AG09319 (cell line): ENCODE measurements at regions not wholly inside any gene's neighbourhood (a gene's known extent, or its start where the extent isn't known, plus 50 kb on each side); places are given as distances from the start of the nearest gene placed in this dataset.

Experiments
- DNase-seq: peaks from one replicate; pipeline ENCODE4 v3.0.0-alpha.2; 2010; ENCODE audit warnings: low read depth; ENCODE audit errors: extremely low read depth
- CTCF ChIP-seq: IDR thresholded peaks from 2 replicates; pipeline ENCODE4 v1.5.1; 2011; ENCODE audit warnings: low read depth, mild to moderate bottlenecking, inconsistent platforms, low read length, moderate library complexity

GRCh38 chr13:99740251-99740979 is 231.2 kb downstream of the ZIC5 start:
- no peak for DNase-seq
- TF ChIP-seq CTCF = no peak

GRCh38 chr13:99738626-99739025 is 232.9 kb downstream of the ZIC5 start:
- DNase-seq = no peak
- no peak for TF ChIP-seq CTCF

DNA sequence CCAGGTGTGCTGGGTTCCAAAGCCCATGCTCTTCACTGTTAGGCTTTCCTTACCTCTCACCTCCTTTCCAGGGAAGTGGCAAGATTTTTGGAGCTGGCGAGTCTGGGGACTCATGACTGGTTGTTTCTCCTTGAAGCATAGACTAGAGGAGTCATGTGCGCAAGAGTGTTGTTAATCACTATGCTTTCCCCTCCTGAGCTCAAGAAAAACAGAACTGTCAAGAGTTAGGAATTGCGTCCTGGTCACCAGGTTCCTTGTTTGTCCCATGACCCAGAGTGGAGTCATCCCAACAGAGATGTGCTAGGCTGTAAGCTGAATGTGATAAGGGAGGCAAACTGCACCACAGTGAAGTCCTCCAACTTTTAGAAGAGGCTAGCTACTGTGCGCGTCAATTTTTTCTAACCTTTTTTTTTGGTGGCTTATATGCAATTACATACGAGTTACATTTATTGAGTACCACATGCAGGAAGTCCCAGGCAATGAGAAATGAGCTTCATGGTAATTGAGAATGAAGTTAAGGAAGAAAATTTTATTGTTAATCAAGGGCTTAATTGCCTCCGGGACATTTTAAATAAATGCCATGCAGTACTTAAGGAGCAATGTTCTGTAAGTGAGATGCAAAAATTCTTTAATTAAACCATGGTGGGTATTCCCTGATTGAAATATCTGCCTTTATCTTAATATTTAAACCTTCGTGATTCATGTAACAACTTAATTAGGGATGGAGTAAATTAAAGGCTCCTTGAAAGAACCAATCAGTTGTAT is 233.9 kb downstream of the ZIC5 start:
- no peak for TF ChIP-seq CTCF
- DNase-seq = no peak

GRCh38 chr13:99736541-99736940 is 235.0 kb downstream of the ZIC5 start:
- no peak for DNase-seq
- TF ChIP-seq CTCF = no peak

DNA sequence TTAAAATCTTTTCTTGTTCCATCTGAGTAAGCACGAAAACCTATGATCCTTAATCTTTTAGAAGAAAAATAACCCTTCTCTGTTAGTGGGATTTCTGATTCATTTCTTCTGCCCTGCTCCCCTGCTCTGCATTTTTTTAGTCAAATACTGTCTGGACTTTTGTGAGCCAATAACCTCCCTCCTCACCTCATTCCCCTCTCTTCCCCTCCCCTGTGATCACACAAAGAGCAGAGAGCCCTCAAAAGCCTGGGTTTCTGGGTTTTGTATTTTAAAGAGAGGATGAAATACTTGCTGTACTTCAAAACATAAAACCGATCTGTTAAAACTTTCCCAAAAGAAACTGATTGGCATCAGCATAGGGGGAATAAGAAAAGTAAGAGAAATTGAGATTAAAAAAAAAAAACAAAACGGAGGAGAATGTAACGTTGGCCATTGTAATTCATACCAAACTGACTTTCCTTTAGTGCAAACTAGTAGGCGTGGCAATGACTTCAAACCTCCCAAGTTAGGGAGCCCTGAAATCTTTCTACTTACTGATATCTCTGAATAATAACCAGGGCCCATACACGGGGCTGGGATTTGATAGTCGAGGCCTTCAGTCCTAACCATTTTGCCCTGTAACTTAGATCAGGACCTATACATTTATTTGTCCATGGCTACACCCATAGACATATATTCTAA is 232.9 kb downstream of the TM9SF2 start:
- TF ChIP-seq CTCF = no peak
- no peak for DNase-seq

DNA sequence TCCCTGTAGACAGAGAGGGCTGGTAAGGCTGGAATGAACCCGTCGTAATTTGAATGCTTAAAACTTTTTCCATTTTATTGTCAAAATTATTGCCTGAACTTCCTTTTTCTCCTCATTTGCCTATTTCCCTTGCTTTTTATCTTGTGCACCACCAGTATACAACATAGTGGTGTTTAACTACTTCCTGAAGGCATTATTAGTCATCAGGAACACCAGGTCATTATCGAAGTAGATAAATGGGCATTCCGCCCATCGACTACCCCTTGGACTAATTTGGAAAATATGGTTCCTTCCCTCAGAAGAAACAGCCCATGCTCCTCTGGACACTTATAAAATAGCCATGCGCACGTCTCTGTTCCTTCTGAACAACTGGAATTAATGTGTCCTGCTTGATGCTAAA is 232.1 kb downstream of the TM9SF2 start:
- TF ChIP-seq CTCF = no peak

DNA sequence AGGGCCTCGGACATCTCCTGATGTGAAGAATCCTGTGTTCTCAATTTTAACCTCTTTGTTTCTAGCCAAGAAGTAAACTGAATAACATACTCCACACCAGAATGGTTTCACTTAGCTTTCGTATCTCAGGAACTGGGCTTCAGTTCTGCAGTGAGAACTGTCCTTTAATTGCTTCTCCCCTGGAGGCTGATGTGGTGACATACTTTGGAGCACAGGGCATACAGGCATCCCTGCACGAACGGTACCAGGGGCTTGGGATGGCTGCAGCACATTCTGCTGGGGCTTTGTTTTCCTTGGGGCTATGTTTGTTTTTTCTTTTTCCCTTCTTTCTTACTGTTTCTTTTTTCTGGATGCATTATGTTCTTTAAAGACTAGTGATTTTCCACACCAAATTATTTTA is 230.5 kb downstream of the TM9SF2 start:
- DNase-seq = no peak
- no peak for TF ChIP-seq CTCF

More for the DNA sequence above, 232.1 kb downstream of the TM9SF2 start:
- DNase-seq = no peak
